Breast epithelium (tissue), 4 donors: ENCODE measurements at regions not wholly inside any gene's neighbourhood (a gene's known extent, or its start where the extent isn't known, plus 50 kb on each side); places are given as distances from the start of the nearest gene placed in this dataset.

Source experiments
- DNase-seq, 2 donors: peaks; one replicate each; pipeline ENCODE4 v3.0.0-alpha.2; 2019; ENCODE audit warnings: low spot score in 2 of 2
- H3K27ac ChIP-seq, 2 donors: fragments of 200-600 bp; sonication (generic) in 1 of 2; one replicate each; pipeline ENCODE4 v1.5.1; 2016 to 2019; ENCODE audit warnings: mild to moderate bottlenecking in 1 of 2
- H3K27me3 ChIP-seq, 2 donors: fragments of 200-600 bp; sonication (generic) in 1 of 2; one replicate each; pipeline versions ENCODE4 v1.5.1 to v1.6.0; 2017 to 2019; ENCODE audit warnings: control low read depth in 1 of 2, mild to moderate bottlenecking in 1 of 2
- H3K36me3 ChIP-seq: fragments of 200-600 bp; one replicate; pipeline ENCODE4 v1.5.1; 2019
- H3K4me1 ChIP-seq, 2 donors: fragments of 200-600 bp; sonication (generic); one replicate each; pipeline ENCODE4 v1.5.1; 2016 to 2019; ENCODE audit warnings: control low read depth in 1 of 2
- H3K4me3 ChIP-seq, 3 donors: fragments of 200-600 bp; sonication (generic); 1 replicate in 2 of 3; 2 replicates in 1 of 3; pipeline ENCODE4 v1.5.1; 2016 to 2019; ENCODE audit warnings: mild to moderate bottlenecking in 3 of 3, moderate library complexity in 2 of 3
- H3K9me3 ChIP-seq, 2 donors: fragments of 200-600 bp; sonication (generic) in 1 of 2; one replicate each; pipeline ENCODE4 v1.5.1; 2016 to 2019; ENCODE audit warnings: control low read depth in 1 of 2
- CTCF ChIP-seq, 3 donors: fragments of 450-650 bp; IDR thresholded peaks; one replicate each; pipeline ENCODE4 v1.5.1; 2016 to 2017; ENCODE audit warnings: antibody characterized with exemption in 3 of 3, mild to moderate bottlenecking in 3 of 3, moderate library complexity in 3 of 3
- POLR2A ChIP-seq: fragments of 450-650 bp; IDR thresholded peaks from one replicate; pipeline ENCODE4 v1.6.1; 2016; ENCODE audit warnings: antibody characterized with exemption, mild to moderate bottlenecking, moderate library complexity
- POLR2AphosphoS5 ChIP-seq, 3 donors: sonication (generic); formaldehyde crosslinking; IDR thresholded peaks; one replicate each; pipeline ENCODE4 v1.6.1; 2017; ENCODE audit warnings: antibody characterized with exemption in 3 of 3
- intact Hi-C: fragments of 100-400 bp; cut with DNase I; formaldehyde crosslinking; loops from one replicate; pipeline ENCODE4 v1.15.1; 2023; ENCODE audit warnings: low total_unique reads

GRCh38 chr2:155418753-155419152 lies 720.3 kb downstream of the KCNJ3 start:
- Histone ChIP-seq H3K4me3 (no peak overlapping the region), H3K9me3 (peaks cover 0 to 5% of the 10 kb centered on the region in 2 donors), H3K27ac (no peak overlapping the region), H3K27me3 (no peaks in the 10 kb centered on the region), H3K36me3 (no peaks in the 10 kb centered on the region), H3K4me1 (no peaks in the 10 kb centered on the region)
- no peak for DNase-seq
- intact Hi-C loops = no loop called here
- TF ChIP-seq CTCF (IDR thresholded peaks at IDR 0.05) = no peak
- TF ChIP-seq POLR2AphosphoS5 (IDR thresholded peaks at IDR 0.05) = no peak
- TF ChIP-seq POLR2A = no peak

- no peaks in the 10 kb centered on the region for H3K27me3 ChIP-seq
These were observed 714.1 kb downstream of the KCNJ3 start for GRCh38 chr2:155412598-155412997.

GRCh38 chr2:155404433-155405002 lies 706.0 kb downstream of the KCNJ3 start:
- Histone ChIP-seq H3K4me3 (no peak overlapping the region), H3K27me3 (no peaks in the 10 kb centered on the region), H3K9me3 (peaks cover 13 to 19% of the 10 kb centered on the region in 2 donors), H3K27ac (no peak overlapping the region), H3K4me1 (no peaks in the 10 kb centered on the region), H3K36me3 (no peaks in the 10 kb centered on the region)
- intact Hi-C loops = no loop called here
- DNase-seq = no peak
- TF ChIP-seq POLR2A = no peak

More at GRCh38 chr2:155412598-155412997, 714.1 kb downstream of the KCNJ3 start:
- Histone ChIP-seq H3K27ac (no peak overlapping the region), H3K4me1 (no peaks in the 10 kb centered on the region), H3K9me3 (peaks cover 0 to 5% of the 10 kb centered on the region in 2 donors), H3K4me3 (no peak overlapping the region), H3K36me3 (no peaks in the 10 kb centered on the region)
- intact Hi-C loops = no loop called here
- DNase-seq = no peak
- no peak for TF ChIP-seq POLR2A
- TF ChIP-seq POLR2AphosphoS5 (IDR thresholded peaks at IDR 0.05) = no peak

GRCh38 chr2:155393406-155393805 lies 694.9 kb downstream of the KCNJ3 start:
- Histone ChIP-seq H3K36me3 (no peaks in the 10 kb centered on the region), H3K9me3 (no peaks in the 10 kb centered on the region), H3K27ac (no peak overlapping the region), H3K4me3 (no peak overlapping the region), H3K4me1 (no peaks in the 10 kb centered on the region), H3K27me3 (no peaks in the 10 kb centered on the region)
- intact Hi-C loops = no loop called here
- no peak for TF ChIP-seq POLR2AphosphoS5 (IDR thresholded peaks at IDR 0.05)
- no peak for TF ChIP-seq CTCF (IDR thresholded peaks at IDR 0.05)
- TF ChIP-seq POLR2A = no peak
- no peak for DNase-seq

- no peak for DNase-seq
- TF ChIP-seq POLR2AphosphoS5 (IDR thresholded peaks at IDR 0.05) (no peak), CTCF (IDR thresholded peaks at IDR 0.05) (no peak), POLR2A (no peak)
- intact Hi-C loops = no loop called here
- H3K36me3 ChIP-seq = no peaks in the 10 kb centered on the region
- no peaks in the 10 kb centered on the region for H3K4me1 ChIP-seq
- no peak overlapping the region for H3K27ac ChIP-seq
- no peak overlapping the region for H3K4me3 ChIP-seq
- no peaks in the 10 kb centered on the region for H3K9me3 ChIP-seq
- no peaks in the 10 kb centered on the region for H3K27me3 ChIP-seq
These were observed 693.2 kb downstream of the KCNJ3 start for GRCh38 chr2:155391613-155392130.

- H3K27me3 ChIP-seq = no peaks in the 10 kb centered on the region
- intact Hi-C loops = no loop called here
These were observed 690.7 kb downstream of the KCNJ3 start for GRCh38 chr2:155389224-155389623.

More at GRCh38 chr2:155389224-155389623, 690.7 kb downstream of the KCNJ3 start:
- no peak overlapping the region for H3K27ac ChIP-seq
- H3K36me3 ChIP-seq = no peaks in the 10 kb centered on the region
- DNase-seq = no peak
- H3K4me3 ChIP-seq = no peak overlapping the region
- TF ChIP-seq POLR2AphosphoS5 (IDR thresholded peaks at IDR 0.05) (no peak), POLR2A (no peak), CTCF (IDR thresholded peaks at IDR 0.05) (no peak)
- H3K4me1 ChIP-seq = no peaks in the 10 kb centered on the region
- H3K9me3 ChIP-seq = no peaks in the 10 kb centered on the region
